PC-3 (cell line): ENCODE measurements at regions not wholly inside any gene's neighbourhood (a gene's known extent, or its start where the extent isn't known, plus 50 kb on each side); places are given as distances from the start of the nearest gene placed in this dataset.

Source experiments
- EZH2 ChIP-seq: fragments of 300-600 bp; sonication (generic); IDR thresholded peaks from one replicate; pipeline ENCODE4 v1.6.1; 2017; ENCODE audit warnings: antibody characterized with exemption, mild to moderate bottlenecking, low read length; ENCODE audit not compliant: unreplicated experiment
- EZH2phosphoT487 ChIP-seq: fragments of 300-600 bp; sonication (generic); IDR thresholded peaks from 2 replicates; pipeline ENCODE4 v1.6.1; 2018; ENCODE audit warnings: mild to moderate bottlenecking, antibody characterized with exemption, low read length, borderline replicate concordance
- TF ChIP-seq, protein P1 (sequence below): fragments of 300-600 bp; sonication (generic); conservative IDR thresholded peaks from 2 replicates; pipeline ENCODE4 v1.5.1; 2017; ENCODE audit warnings: antibody characterized with exemption, low read depth, mild to moderate bottlenecking, low read length

DNA sequence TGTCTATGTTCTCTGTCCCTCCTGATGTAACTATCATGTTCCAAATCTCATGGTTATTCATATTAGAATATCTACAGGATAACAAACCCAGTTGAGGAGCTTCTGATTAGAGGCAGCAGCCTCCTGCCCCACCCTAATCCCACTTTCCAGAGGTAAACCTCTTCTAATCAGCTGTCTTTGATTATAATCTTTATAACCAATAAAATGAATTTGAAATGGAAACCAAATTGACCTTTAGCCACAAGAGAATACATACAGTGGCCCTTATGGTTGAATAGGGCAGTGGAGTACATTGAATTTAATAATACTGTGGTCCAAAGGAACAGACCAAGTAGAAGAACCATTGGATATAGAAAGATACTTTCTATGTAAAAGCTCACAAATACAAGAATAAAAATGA lies 281.3 kb upstream of the UMPS start:
- TF ChIP-seq, protein P1, sequence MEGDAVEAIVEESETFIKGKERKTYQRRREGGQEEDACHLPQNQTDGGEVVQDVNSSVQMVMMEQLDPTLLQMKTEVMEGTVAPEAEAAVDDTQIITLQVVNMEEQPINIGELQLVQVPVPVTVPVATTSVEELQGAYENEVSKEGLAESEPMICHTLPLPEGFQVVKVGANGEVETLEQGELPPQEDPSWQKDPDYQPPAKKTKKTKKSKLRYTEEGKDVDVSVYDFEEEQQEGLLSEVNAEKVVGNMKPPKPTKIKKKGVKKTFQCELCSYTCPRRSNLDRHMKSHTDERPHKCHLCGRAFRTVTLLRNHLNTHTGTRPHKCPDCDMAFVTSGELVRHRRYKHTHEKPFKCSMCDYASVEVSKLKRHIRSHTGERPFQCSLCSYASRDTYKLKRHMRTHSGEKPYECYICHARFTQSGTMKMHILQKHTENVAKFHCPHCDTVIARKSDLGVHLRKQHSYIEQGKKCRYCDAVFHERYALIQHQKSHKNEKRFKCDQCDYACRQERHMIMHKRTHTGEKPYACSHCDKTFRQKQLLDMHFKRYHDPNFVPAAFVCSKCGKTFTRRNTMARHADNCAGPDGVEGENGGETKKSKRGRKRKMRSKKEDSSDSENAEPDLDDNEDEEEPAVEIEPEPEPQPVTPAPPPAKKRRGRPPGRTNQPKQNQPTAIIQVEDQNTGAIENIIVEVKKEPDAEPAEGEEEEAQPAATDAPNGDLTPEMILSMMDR = no peak
- TF ChIP-seq EZH2 (no peak), EZH2phosphoT487 (no peak)
